ENCODE measurements at regions not wholly inside any gene's neighbourhood (a gene's known extent, or its start where the extent isn't known, plus 50 kb on each side); places are given as distances from the start of the nearest gene placed in this dataset.

- H3K27ac ChIP-seq (ENCODE audit: insufficient read length, low read depth, low read length), result no peak overlapping the region
- peaks cover 3% of the 10 kb centered on the region for H3K23me2 ChIP-seq (ENCODE audit: insufficient read length, low read depth, low read length, poor library complexity, severe bottlenecking)
- H2BK20ac ChIP-seq (ENCODE audit: low read depth, low read length, poor library complexity, severe bottlenecking), result no peak overlapping the region
- H3K27me3 ChIP-seq (ENCODE audit: insufficient read depth, low read length), result no peaks in the 10 kb centered on the region
- no peaks in the 10 kb centered on the region for H4K20me1 ChIP-seq (ENCODE audit: control insufficient read depth, insufficient read depth, insufficient read length)
- peaks cover 4% of the 10 kb centered on the region for H3K9me3 ChIP-seq (ENCODE audit: control insufficient read depth, low read depth, low read length)
- H3T11ph ChIP-seq (ENCODE audit: low read length), result no peak overlapping the region
- DNase-seq, result no peak
- H3K79me1 ChIP-seq (ENCODE audit: insufficient read depth, low read depth, low read length, poor library complexity, severe bottlenecking), result no peaks in the 10 kb centered on the region
- no peak overlapping the region for H2BK120ac ChIP-seq (ENCODE audit: low read depth, low read length, poor library complexity, severe bottlenecking)
- no peak overlapping the region for H2BK12ac ChIP-seq (ENCODE audit: insufficient read length, low read depth, low read length)
- H3K56ac ChIP-seq (ENCODE audit: insufficient read length, low read depth, low read length), result no peak overlapping the region
- no peak overlapping the region for H3K14ac ChIP-seq (ENCODE audit: insufficient read depth, low read length)
- no peak overlapping the region for H4K5ac ChIP-seq (ENCODE audit: insufficient read length, low read depth, low read length)
- H3K4ac ChIP-seq (ENCODE audit: low read depth, low read length), result no peak overlapping the region
- no peak overlapping the region for H2BK5ac ChIP-seq (ENCODE audit: insufficient read length, low read length)
- Mint-ChIP-seq H3K9me3 (peaks cover 0 to 2% of the 10 kb centered on the region in 2 experiments; a peak in 3 of 5 replicates), H3K36me3 (ENCODE audit: insufficient read depth in 1 of 3, low read depth in 3 of 3) (peaks cover 3 to 36% (median 15%) of the 10 kb centered on the region in 3 experiments; a peak in 6 of 7 replicates), H3K27me3 (ENCODE audit: low read depth) (peaks cover 81% of the 10 kb centered on the region), H3K4me3 (no peak overlapping the region), H3K4me1 (peaks cover 0 to 20% of the 10 kb centered on the region in 2 experiments; a peak in 3 of 4 replicates), H3K27ac (no peak overlapping the region)
- H2BK15ac ChIP-seq (ENCODE audit: low read depth, low read length), result no peak overlapping the region
- no peak overlapping the region for H3K23ac ChIP-seq (ENCODE audit: insufficient read length, low read depth, low read length)
- no peak overlapping the region for H3K18ac ChIP-seq (ENCODE audit: insufficient read length, low read depth, low read length)
- no CpG with 5 or more reads among the region's 2 CpGs for WGBS (ENCODE audit: extremely low coverage, insufficient read length, low lambda C conversion rate)
- no peak for TF ChIP-seq CTCF (conservative IDR thresholded peaks at IDR 0.05)
- H2AFZ ChIP-seq (ENCODE audit: low read length), result no peak overlapping the region
- no peak overlapping the region for H4K91ac ChIP-seq (ENCODE audit: insufficient read length, low read depth, low read length)
- peaks cover 17% of the 10 kb centered on the region; the same call in 1 of the 2 replicates for H3K79me2 ChIP-seq (ENCODE audit: insufficient read depth, low read length)
- no peak overlapping the region for H3K4me2 ChIP-seq (ENCODE audit: insufficient read depth, insufficient read length, low read length)
- no peak overlapping the region for H3K9ac ChIP-seq (ENCODE audit: extremely low read depth, insufficient read length, low read length)
- no peak overlapping the region for H2AK5ac ChIP-seq (ENCODE audit: insufficient read length, low read length)
- H3K4me1 ChIP-seq (ENCODE audit: insufficient read depth, low read length), result 0 out of 2 replicates have a peak, but pooled peaks cover 3% of the 10 kb centered on the region
- no peak overlapping the region for H4K8ac ChIP-seq (replicated peaks; ENCODE audit: insufficient read length, low read depth, low read length)
Observed at GRCh38 chr12:125201940-125202339, 136.7 kb downstream of the AACS start.

All from H9 (cell line).